Stimulated activated CD4-positive, alpha-beta T cell treated with anti-CD3 and anti-CD28 coated beads, TNF-alpha, amount 100 ng/mL, for 4 hours (primary cell): ENCODE measurements at regions not wholly inside any gene's neighbourhood (a gene's known extent, or its start where the extent isn't known, plus 50 kb on each side); places are given as distances from the start of the nearest gene placed in this dataset.
"Not testable (repeated sequence)": the region's sequence is repeated elsewhere in the genome, so short reads cannot be mapped to it uniquely, and the experiment has no call there.

Experiments used
- DNase-seq, 3 experiments: peaks; one replicate each; pipeline ENCODE4 v3.0.0-alpha.2; 2020; ENCODE audit warnings: low read depth in 3 of 3

GRCh38 chr16:29108625-29109169 lies 123.8 kb downstream of the LAT start:
- DNase-seq = not testable (repeated sequence)

- DNase-seq = no peak
Observed at GRCh38 chr16:29107299-29107698, 122.4 kb downstream of the LAT start.

- DNase-seq = not testable (repeated sequence)
Observed at GRCh38 chr16:29106259-29106908, 121.5 kb downstream of the LAT start.

- DNase-seq = not testable (repeated sequence)
Observed at GRCh38 chr16:29104600-29104999, 119.7 kb downstream of the LAT start.

GRCh38 chr16:29097965-29098364 lies 113.1 kb downstream of the LAT start:
- not testable (repeated sequence) for DNase-seq

- not testable (repeated sequence) for DNase-seq
Observed at GRCh38 chr16:29094729-29095624, 110.1 kb downstream of the LAT start.

- DNase-seq = not testable (repeated sequence)
Observed at GRCh38 chr16:29094325-29094724, 109.5 kb downstream of the LAT start.

- not testable (repeated sequence) for DNase-seq
Observed at GRCh38 chr16:29089679-29090078, 104.8 kb downstream of the LAT start.

- not testable (repeated sequence) for DNase-seq
Observed at GRCh38 chr16:29087673-29088072, 102.8 kb downstream of the LAT start.

GRCh38 chr16:29081829-29082639 lies 97.2 kb downstream of the LAT start:
- peak in 2 of 3 experiments; percentile 9 to 17 for DNase-seq

GRCh38 chr16:29074554-29075402 lies 89.9 kb downstream of the LAT start:
- DNase-seq = peak in 2 of 3 experiments; percentile 11 to 33

GRCh38 chr16:29062235-29062634 lies 77.4 kb downstream of the LAT start:
- DNase-seq = not testable (repeated sequence)

GRCh38 chr16:29061467-29061921 lies 76.6 kb downstream of the LAT start:
- not testable (repeated sequence) for DNase-seq

GRCh38 chr16:29060022-29060810 lies 75.4 kb downstream of the LAT start:
- not testable (repeated sequence) for DNase-seq

GRCh38 chr16:29059575-29059974 lies 74.7 kb downstream of the LAT start:
- DNase-seq = not testable (repeated sequence)
